ENCODE measurements at regions not wholly inside any gene's neighbourhood (a gene's known extent, or its start where the extent isn't known, plus 50 kb on each side); places are given as distances from the start of the nearest gene placed in this dataset.

DNA sequence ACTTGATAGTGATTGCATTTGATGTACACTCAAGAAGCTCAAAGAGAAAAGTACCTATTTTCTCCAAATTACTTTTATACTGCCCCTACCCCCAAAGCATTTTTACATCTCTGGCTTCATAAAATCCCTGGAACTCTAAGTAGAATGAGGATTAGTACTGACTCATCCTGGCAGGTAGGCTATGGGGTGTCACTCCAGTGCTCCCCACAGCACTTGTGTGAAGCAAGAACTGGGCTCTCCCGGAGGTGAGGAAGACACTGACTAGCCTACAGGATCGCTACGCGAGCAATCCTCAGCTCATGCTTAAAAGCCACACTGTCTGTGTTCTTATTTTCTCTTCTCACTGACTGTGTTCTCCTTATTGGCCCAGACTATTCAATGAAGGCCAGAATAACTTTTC lies 90.4 kb upstream of the NDP start:
- peaks cover 0 to 24% of the 10 kb centered on the region in 2 donors for H3K27me3 Mint-ChIP-seq (ENCODE audit: low read depth in 2 of 2)
- H3K27ac ChIP-seq (ENCODE audit: low read length), result no peak overlapping the region
- intact Hi-C loops (cut with micrococcal nuclease), result no loop called here
- H3K27me3 ChIP-seq (ENCODE audit: control insufficient read depth, insufficient read depth, low read length), result no peaks in the 10 kb centered on the region
- WGBS (ENCODE audit: insufficient coverage), result 91% methylated on average over 4 of the region's 4 CpGs
- H3K9me3 Mint-ChIP-seq, result no peaks in the 10 kb centered on the region
- no peak overlapping the region for H3K4me3 ChIP-seq (ENCODE audit: low read length)
- no peak for ATAC-seq
- H3K4me1 ChIP-seq (ENCODE audit: control insufficient read depth, insufficient read depth, low read length), result no peaks in the 10 kb centered on the region
- TF ChIP-seq, protein P1, sequence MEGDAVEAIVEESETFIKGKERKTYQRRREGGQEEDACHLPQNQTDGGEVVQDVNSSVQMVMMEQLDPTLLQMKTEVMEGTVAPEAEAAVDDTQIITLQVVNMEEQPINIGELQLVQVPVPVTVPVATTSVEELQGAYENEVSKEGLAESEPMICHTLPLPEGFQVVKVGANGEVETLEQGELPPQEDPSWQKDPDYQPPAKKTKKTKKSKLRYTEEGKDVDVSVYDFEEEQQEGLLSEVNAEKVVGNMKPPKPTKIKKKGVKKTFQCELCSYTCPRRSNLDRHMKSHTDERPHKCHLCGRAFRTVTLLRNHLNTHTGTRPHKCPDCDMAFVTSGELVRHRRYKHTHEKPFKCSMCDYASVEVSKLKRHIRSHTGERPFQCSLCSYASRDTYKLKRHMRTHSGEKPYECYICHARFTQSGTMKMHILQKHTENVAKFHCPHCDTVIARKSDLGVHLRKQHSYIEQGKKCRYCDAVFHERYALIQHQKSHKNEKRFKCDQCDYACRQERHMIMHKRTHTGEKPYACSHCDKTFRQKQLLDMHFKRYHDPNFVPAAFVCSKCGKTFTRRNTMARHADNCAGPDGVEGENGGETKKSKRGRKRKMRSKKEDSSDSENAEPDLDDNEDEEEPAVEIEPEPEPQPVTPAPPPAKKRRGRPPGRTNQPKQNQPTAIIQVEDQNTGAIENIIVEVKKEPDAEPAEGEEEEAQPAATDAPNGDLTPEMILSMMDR (IDR thresholded peaks at IDR 0.05), result no peak
- no peaks in the 10 kb centered on the region for H3K36me3 Mint-ChIP-seq
- no peaks in the 10 kb centered on the region for H3K9me3 ChIP-seq (ENCODE audit: control insufficient read depth, insufficient read depth, low read length)
- DNase-seq, result no peak
- H3K27ac Mint-ChIP-seq, result no peak overlapping the region
- H3K36me3 ChIP-seq (ENCODE audit: control insufficient read depth, insufficient read depth, low read length), result no peaks in the 10 kb centered on the region
- H3K4me1 Mint-ChIP-seq, result no peaks in the 10 kb centered on the region
- H3K4me3 Mint-ChIP-seq, result no peak overlapping the region

DNA sequence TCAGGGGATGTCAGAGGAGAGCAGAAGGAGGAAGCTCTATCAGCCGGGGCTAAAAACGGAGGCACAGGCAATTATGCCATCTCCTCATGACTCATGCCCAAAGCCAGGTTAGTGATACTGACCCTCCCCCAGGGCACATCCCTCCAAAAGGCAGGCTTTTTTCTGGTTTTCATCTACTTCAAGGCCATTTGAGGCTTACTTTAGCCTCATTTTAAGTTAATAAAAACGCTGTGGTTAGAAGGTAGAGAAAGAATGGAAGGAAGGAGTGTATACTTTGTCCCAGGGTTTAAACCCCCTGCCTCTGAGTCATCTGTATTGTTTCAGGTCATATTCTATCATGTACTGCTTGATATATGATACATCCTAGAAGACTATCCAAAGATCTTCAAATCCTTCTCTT lies 89.7 kb upstream of the NDP start:
- no peak for ATAC-seq
- H3K4me1 ChIP-seq (ENCODE audit: control insufficient read depth, insufficient read depth, low read length), result no peaks in the 10 kb centered on the region
- Mint-ChIP-seq H3K4me1 (no peaks in the 10 kb centered on the region), H3K4me3 (no peak overlapping the region), H3K36me3 (no peaks in the 10 kb centered on the region), H3K9me3 (no peaks in the 10 kb centered on the region), H3K27me3 (ENCODE audit: low read depth in 2 of 2) (peaks cover 0 to 29% of the 10 kb centered on the region in 2 donors), H3K27ac (no peak overlapping the region)
- no peak overlapping the region for H3K4me3 ChIP-seq (ENCODE audit: low read length)
- no peaks in the 10 kb centered on the region for H3K9me3 ChIP-seq (ENCODE audit: control insufficient read depth, insufficient read depth, low read length)
- DNase-seq, result no peak
- no CpG with 5 or more reads among the region's 3 CpGs for WGBS (ENCODE audit: insufficient coverage)
- H3K27me3 ChIP-seq (ENCODE audit: control insufficient read depth, insufficient read depth, low read length), result no peaks in the 10 kb centered on the region
- TF ChIP-seq, protein P1 (IDR thresholded peaks at IDR 0.05), result no peak
- no peaks in the 10 kb centered on the region for H3K36me3 ChIP-seq (ENCODE audit: control insufficient read depth, insufficient read depth, low read length)
- intact Hi-C loops (cut with micrococcal nuclease), result no loop called here
- no peak overlapping the region for H3K27ac ChIP-seq (ENCODE audit: low read length)

DNA sequence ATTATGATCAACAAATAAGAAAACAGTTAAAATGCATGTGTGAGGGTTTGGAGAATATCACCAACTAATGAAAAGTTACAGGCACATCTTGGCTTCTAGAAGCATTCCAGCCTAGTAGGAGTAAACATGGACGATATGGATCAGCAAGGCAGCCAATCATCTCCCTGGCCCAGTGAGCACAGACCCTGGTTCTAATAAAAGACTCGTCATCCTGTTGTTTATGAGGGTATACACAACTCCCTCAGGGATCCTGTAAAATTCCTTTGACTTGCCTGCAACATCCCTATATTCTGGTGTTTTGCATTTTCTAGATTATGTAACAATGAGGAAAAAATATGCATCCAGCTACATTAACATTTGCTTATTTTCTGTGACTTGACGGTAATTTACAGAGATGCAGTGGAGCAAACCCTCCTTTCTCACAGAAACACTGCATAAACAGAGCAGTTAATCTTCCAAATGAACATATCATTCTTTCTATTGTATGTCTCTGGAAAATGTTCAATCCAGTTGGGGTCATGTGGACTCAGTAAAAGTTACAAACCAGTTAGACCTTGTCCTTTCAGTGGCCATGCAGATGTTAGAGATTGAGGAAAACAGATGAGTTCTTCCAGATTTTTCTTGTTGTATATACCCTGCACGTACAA lies 88.9 kb upstream of the NDP start:
- TF ChIP-seq, protein P1 (IDR thresholded peaks at IDR 0.05), result no peak

DNA sequence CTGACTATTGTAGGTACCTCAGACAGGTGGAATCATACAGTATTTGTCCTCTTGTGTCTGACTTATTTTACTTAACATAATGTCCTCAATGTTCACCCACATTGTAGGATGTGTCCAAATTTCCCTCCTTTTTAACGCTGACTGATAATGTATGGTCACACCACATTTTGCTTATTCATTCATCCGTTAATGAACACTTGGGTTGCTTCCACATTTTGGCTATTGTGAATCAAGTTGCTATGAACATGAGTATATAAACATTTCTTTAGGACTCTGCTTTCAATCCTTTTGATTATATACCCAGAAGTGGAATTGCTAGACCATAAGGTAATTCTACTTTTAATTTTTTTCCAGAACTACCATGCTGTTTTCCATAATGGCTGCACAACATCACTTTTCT lies 87.0 kb upstream of the NDP start:
- H3K4me1 Mint-ChIP-seq, result peaks cover 9 to 18% of the 10 kb centered on the region in 2 donors
- Histone ChIP-seq H3K4me3 (ENCODE audit: low read length) (no peak overlapping the region), H3K27ac (ENCODE audit: low read length) (no peak overlapping the region), H3K36me3 (ENCODE audit: control insufficient read depth, insufficient read depth, low read length) (no peaks in the 10 kb centered on the region), H3K4me1 (ENCODE audit: control insufficient read depth, insufficient read depth, low read length) (peaks cover 7% of the 10 kb centered on the region), H3K9me3 (ENCODE audit: control insufficient read depth, insufficient read depth, low read length) (no peaks in the 10 kb centered on the region), H3K27me3 (ENCODE audit: control insufficient read depth, insufficient read depth, low read length) (no peaks in the 10 kb centered on the region)
- no peak overlapping the region for H3K4me3 Mint-ChIP-seq
- H3K36me3 Mint-ChIP-seq, result no peaks in the 10 kb centered on the region
- DNase-seq (no peak), ATAC-seq (no peak)
- 50% methylated on average over 2 of the region's 2 CpGs for WGBS (ENCODE audit: insufficient coverage)
- TF ChIP-seq, protein P1 (IDR thresholded peaks at IDR 0.05), result no peak
- H3K27ac Mint-ChIP-seq, result no peak overlapping the region
- H3K9me3 Mint-ChIP-seq, result no peaks in the 10 kb centered on the region
- peaks cover 0 to 25% of the 10 kb centered on the region in 2 donors for H3K27me3 Mint-ChIP-seq (ENCODE audit: low read depth in 2 of 2)
- intact Hi-C loops (cut with micrococcal nuclease), result no loop called here

More for the DNA sequence above, 88.9 kb upstream of the NDP start:
- Mint-ChIP-seq H3K27ac (no peak overlapping the region), H3K4me1 (no peaks in the 10 kb centered on the region), H3K9me3 (no peaks in the 10 kb centered on the region), H3K4me3 (no peak overlapping the region), H3K27me3 (ENCODE audit: low read depth in 2 of 2) (peaks cover 0 to 30% of the 10 kb centered on the region in 2 donors), H3K36me3 (no peaks in the 10 kb centered on the region)
- no peaks in the 10 kb centered on the region for H3K4me1 ChIP-seq (ENCODE audit: control insufficient read depth, insufficient read depth, low read length)
- 83% methylated on average over 2 of the region's 4 CpGs for WGBS (ENCODE audit: insufficient coverage)
- no peak for ATAC-seq
- H3K9me3 ChIP-seq (ENCODE audit: control insufficient read depth, insufficient read depth, low read length), result no peaks in the 10 kb centered on the region
- no peaks in the 10 kb centered on the region for H3K27me3 ChIP-seq (ENCODE audit: control insufficient read depth, insufficient read depth, low read length)
- no peaks in the 10 kb centered on the region for H3K36me3 ChIP-seq (ENCODE audit: control insufficient read depth, insufficient read depth, low read length)
- no peak overlapping the region for H3K27ac ChIP-seq (ENCODE audit: low read length)
- intact Hi-C loops (cut with micrococcal nuclease), result no loop called here
- H3K4me3 ChIP-seq (ENCODE audit: low read length), result no peak overlapping the region
- DNase-seq, result no peak

Data from natural killer cell (primary cell).